ENCODE measurements at regions not wholly inside any gene's neighbourhood (a gene's known extent, or its start where the extent isn't known, plus 50 kb on each side); places are given as distances from the start of the nearest gene placed in this dataset.
"Not testable (repeated sequence)": the region's sequence is repeated elsewhere in the genome, so short reads cannot be mapped to it uniquely, and the experiment has no call there.

- not testable (repeated sequence) for TF ChIP-seq EZH2 (IDR thresholded peaks at IDR 0.05); RAD21 (IDR thresholded peaks at IDR 0.05; ENCODE audit: low read depth); YY1 (IDR thresholded peaks at IDR 0.05; ENCODE audit: extremely low read depth, insufficient replicate concordance, low read depth, low read length); MAX (IDR thresholded peaks at IDR 0.05); CTCF (IDR thresholded peaks at IDR 0.05 in 2 of 3, conservative IDR thresholded peaks at IDR 0.05 in 1 of 3; ENCODE audit: borderline replicate concordance in 1 of 3, insufficient read depth in 1 of 3, low read depth in 2 of 3, low read length in 2 of 3)
Observed at GRCh38 chrX:64695372-64695771, 280.9 kb downstream of the ZC4H2 start.
